Epithelial cell of esophagus (primary cell): ENCODE measurements at regions not wholly inside any gene's neighbourhood (a gene's known extent, or its start where the extent isn't known, plus 50 kb on each side); places are given as distances from the start of the nearest gene placed in this dataset.
"Not testable (repeated sequence)": the region's sequence is repeated elsewhere in the genome, so short reads cannot be mapped to it uniquely, and the experiment has no call there.

Experiments used
- DNase-seq: peaks from one replicate; pipeline ENCODE4 v3.0.0; 2010; ENCODE audit warnings: low read depth
- H3K4me3 ChIP-seq: 2 replicates; pipeline ENCODE4 v1.5.1; 2011; ENCODE audit warnings: mild to moderate bottlenecking, low read length, control low read depth
- CTCF ChIP-seq: IDR thresholded peaks from 2 replicates; pipeline ENCODE4 v1.5.1; 2011; ENCODE audit warnings: low read depth, mild to moderate bottlenecking, low read length, control low read depth, inconsistent platforms; ENCODE audit not compliant: insufficient read depth; ENCODE audit errors: missing control alignments

- no peak overlapping the region for H3K4me3 ChIP-seq
- DNase-seq: peak; percentile 85
- TF ChIP-seq CTCF: peak; percentile 57
Observed at GRCh38 chrX:65871671-65872311, 168.1 kb downstream of the VSIG4 start.

GRCh38 chrX:65870544-65870943 is 169.3 kb downstream of the VSIG4 start:
- DNase-seq, H3K4me3 ChIP-seq: not testable (repeated sequence)

- no peak for TF ChIP-seq CTCF
Observed at GRCh38 chrX:65866773-65867172, 173.1 kb downstream of the VSIG4 start.

GRCh38 chrX:65866146-65866545 is 173.7 kb downstream of the VSIG4 start:
- H3K4me3 ChIP-seq: no peak overlapping the region
- no peak for TF ChIP-seq CTCF
- peak; percentile 5 for DNase-seq

More at GRCh38 chrX:65866773-65867172, 173.1 kb downstream of the VSIG4 start:
- DNase-seq: no peak
- H3K4me3 ChIP-seq: no peak overlapping the region

- H3K4me3 ChIP-seq: no peak overlapping the region
- no peak for DNase-seq
- no peak for TF ChIP-seq CTCF
Observed at GRCh38 chrX:65862638-65863037, 177.2 kb downstream of the VSIG4 start.

- no peak for DNase-seq
Observed at GRCh38 chrX:65859299-65859698, 180.6 kb downstream of the VSIG4 start.

GRCh38 chrX:65854437-65854836 is 185.4 kb downstream of the VSIG4 start:
- DNase-seq, H3K4me3 ChIP-seq: not testable (repeated sequence)

More at GRCh38 chrX:65859299-65859698, 180.6 kb downstream of the VSIG4 start:
- no peak for TF ChIP-seq CTCF
- no peak overlapping the region for H3K4me3 ChIP-seq

- not testable (repeated sequence) for DNase-seq, H3K4me3 ChIP-seq
Observed at GRCh38 chrX:65851306-65851705, 183.9 kb downstream of the MSN start.

- not testable (repeated sequence) for DNase-seq
Observed at GRCh38 chrX:65850821-65851220, 183.4 kb downstream of the MSN start.

More at GRCh38 chrX:65850821-65851220, 183.4 kb downstream of the MSN start:
- H3K4me3 ChIP-seq: not testable (repeated sequence)
